Stimulated activated effector memory CD8-positive, alpha-beta T cell treated with anti-CD3 and anti-CD28 coated beads, Interleukin-12 subunit alpha, Interleukin-12 subunit beta, amount 100 ng/mL, for 72 hours (primary cell): ENCODE measurements at regions not wholly inside any gene's neighbourhood (a gene's known extent, or its start where the extent isn't known, plus 50 kb on each side); places are given as distances from the start of the nearest gene placed in this dataset.
"Not testable (repeated sequence)": the region's sequence is repeated elsewhere in the genome, so short reads cannot be mapped to it uniquely, and the experiment has no call there.

Source experiments
- ATAC-seq: fragments of 150-1000 bp; cut with Tn5 transposase; 2 replicates; pipeline ENCODE4 v1.10.0; 2021
- DNase-seq, 2 donors: peaks; one replicate each; pipeline ENCODE4 v3.0.0; 2021 to 2022; ENCODE audit warnings: low spot score in 2 of 2
- H3K27ac Mint-ChIP-seq: one replicate; pipeline ENCODE4 v1.8.0; 2022; ENCODE audit warnings: mild to moderate bottlenecking, mixed read lengths
- H3K36me3 Mint-ChIP-seq: one replicate; pipeline ENCODE4 v1.8.0; 2022; ENCODE audit warnings: mild to moderate bottlenecking, mixed read lengths
- H3K4me1 Mint-ChIP-seq: one replicate; pipeline ENCODE4 v1.8.0; 2022; ENCODE audit warnings: mixed read lengths
- H3K4me3 Mint-ChIP-seq: one replicate; pipeline ENCODE4 v1.8.0; 2022; ENCODE audit warnings: mild to moderate bottlenecking, mixed read lengths
- H3K9me3 Mint-ChIP-seq: one replicate; pipeline ENCODE4 v1.8.0; 2022; ENCODE audit warnings: mixed read lengths

DNA sequence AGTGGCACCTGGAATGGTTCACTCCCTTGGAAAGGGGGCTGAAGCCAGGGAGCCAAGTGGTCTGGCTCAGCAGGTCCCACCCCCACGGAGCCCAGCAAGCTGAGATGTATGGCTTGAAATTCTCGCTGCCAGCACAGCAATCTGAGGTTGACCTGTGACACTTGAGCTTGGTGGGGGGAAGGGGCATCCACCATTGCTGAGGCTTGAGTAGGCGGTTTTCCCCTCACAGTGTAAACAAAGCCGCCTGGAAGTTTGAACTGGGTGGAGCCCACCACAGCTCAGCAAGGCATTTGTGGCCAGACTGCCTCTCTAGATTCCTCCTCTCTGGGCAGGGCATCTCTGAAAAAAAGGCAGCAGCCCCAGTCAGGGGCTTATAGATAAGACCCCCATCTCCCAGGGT lies 228.2 kb upstream of the CRBN start:
- H3K36me3 Mint-ChIP-seq, H3K4me1 Mint-ChIP-seq, H3K4me3 Mint-ChIP-seq, ATAC-seq, DNase-seq, H3K27ac Mint-ChIP-seq: not testable (repeated sequence)
- H3K9me3 Mint-ChIP-seq, result peaks cover 15% of the 10 kb centered on the region

DNA sequence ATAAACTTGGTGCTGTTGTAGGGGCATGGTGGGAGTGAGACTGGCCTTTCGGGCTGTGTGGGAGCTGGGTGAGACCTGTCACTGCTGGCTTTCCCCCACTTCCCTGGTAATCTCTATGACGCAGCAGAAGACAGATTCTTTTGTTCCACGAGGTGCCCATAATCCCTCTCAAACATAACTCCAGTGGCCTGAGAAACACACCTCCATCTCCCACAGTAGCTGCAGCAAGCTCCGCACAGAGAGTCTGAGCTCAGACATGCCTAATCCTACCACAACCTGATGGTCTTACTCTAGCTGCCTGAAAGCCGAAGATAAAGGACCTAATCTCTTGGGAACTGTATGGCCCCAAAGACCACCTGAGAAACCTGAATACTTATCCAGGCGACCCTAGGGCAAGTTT lies 225.6 kb upstream of the CRBN start:
- H3K9me3 Mint-ChIP-seq, result peaks cover 18% of the 10 kb centered on the region
- H3K4me1 Mint-ChIP-seq, result no peaks in the 10 kb centered on the region
- no peak for ATAC-seq
- no peaks in the 10 kb centered on the region for H3K36me3 Mint-ChIP-seq
- H3K27ac Mint-ChIP-seq, result no peak overlapping the region
- DNase-seq, result no peak
- H3K4me3 Mint-ChIP-seq, result no peak overlapping the region

DNA sequence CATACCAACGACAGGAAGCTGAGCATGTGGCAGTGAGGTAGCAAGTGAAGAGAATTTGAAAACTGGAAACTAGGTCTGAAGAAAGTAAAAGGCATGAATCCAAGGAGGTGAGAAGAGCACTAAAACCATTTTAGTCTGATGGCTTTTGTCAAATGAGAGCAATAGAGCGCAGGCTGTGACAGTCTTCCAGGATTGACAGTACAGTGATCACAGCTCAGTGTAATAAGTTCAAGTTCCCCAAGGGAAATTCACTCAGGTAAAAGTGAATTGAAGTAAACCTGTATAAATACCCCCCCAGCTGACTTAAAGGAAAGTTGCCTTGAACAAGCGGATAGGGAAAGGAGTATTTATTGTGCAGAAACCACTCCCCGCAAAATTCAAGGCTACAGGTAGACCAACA lies 224.2 kb upstream of the CRBN start:
- no peaks in the 10 kb centered on the region for H3K4me1 Mint-ChIP-seq
- H3K9me3 Mint-ChIP-seq, result peaks cover 16% of the 10 kb centered on the region
- DNase-seq, result no peak
- no peak overlapping the region for H3K27ac Mint-ChIP-seq
- H3K4me3 Mint-ChIP-seq, result no peak overlapping the region
- no peak for ATAC-seq
- H3K36me3 Mint-ChIP-seq, result no peaks in the 10 kb centered on the region

DNA sequence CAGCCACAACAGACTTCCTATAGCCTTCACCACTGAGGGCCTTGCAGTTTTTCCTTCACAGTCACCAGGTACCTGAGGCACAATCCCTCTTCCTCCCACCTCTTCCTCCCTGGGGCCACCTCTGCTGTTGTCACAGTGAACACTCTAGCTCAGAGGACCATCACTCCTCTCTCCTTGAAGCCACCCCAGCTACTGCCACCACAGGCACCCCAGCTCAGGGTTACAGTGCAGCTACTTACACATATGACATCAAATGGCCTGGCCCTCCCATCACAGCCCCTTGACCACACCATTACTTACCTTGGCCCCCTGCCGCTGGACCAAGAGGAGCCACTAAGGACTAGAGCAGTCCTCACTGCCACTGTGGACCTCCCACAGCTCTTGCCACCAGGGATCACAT lies 213.5 kb upstream of the CRBN start:
- Mint-ChIP-seq H3K4me3 (no peak overlapping the region), H3K4me1 (no peaks in the 10 kb centered on the region), H3K27ac (no peak overlapping the region), H3K9me3 (no peaks in the 10 kb centered on the region), H3K36me3 (no peaks in the 10 kb centered on the region)
- no peak for DNase-seq
- ATAC-seq, result peak; percentile 32

DNA sequence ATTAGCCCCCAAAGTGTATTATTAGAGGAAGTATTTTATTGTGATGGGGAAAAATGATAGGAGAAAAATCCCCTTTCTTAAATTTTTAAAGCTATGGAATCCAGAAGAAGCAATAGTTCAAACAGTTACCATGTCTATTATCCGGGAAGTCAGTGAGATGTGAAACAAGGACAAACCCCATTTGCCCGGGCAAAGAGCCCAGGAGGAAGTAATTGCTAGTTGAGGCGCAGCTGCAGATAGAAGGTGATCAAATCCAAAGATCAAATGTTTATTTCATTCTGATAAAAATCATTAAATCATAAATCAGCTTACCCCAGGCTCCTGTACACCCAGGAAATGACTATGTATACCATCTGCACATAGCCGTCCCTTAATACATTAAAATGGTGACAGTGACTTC lies 204.0 kb upstream of the CRBN start:
- ATAC-seq (no peak), DNase-seq (no peak)
- Mint-ChIP-seq H3K4me1 (no peaks in the 10 kb centered on the region), H3K4me3 (no peak overlapping the region), H3K27ac (no peak overlapping the region), H3K36me3 (no peaks in the 10 kb centered on the region), H3K9me3 (peaks cover 11% of the 10 kb centered on the region)

DNA sequence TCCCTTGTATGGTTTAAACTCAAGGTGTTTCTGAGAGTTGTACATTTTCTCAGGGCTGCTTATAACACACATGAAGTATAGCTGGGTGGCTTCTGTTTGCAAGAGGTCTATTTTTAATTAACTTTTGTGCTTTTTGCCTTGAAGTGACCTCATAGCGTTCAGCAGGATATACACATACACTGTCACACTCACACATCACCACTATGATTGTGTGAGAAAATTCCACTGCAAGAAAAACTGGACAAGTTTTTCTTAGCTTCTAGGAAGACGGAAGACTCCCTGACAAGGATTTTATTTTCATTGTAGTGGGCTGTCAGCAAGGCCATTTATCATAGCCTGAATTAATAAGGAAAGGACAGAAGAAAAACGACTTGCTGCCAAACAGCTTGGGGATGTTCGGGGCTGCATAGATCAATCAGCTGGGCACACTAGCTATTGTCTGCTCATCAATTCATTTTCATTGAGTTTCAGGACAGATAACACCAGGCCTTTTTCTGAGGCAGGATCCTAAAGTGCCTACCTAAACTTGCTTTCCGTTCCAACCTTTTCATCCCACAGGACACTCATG lies 192.8 kb upstream of the CRBN start:
- Mint-ChIP-seq H3K9me3 (peaks cover 12% of the 10 kb centered on the region), H3K36me3 (no peaks in the 10 kb centered on the region), H3K4me3 (no peak overlapping the region), H3K27ac (no peak overlapping the region), H3K4me1 (no peaks in the 10 kb centered on the region)
- ATAC-seq, result no peak
- no peak for DNase-seq

DNA sequence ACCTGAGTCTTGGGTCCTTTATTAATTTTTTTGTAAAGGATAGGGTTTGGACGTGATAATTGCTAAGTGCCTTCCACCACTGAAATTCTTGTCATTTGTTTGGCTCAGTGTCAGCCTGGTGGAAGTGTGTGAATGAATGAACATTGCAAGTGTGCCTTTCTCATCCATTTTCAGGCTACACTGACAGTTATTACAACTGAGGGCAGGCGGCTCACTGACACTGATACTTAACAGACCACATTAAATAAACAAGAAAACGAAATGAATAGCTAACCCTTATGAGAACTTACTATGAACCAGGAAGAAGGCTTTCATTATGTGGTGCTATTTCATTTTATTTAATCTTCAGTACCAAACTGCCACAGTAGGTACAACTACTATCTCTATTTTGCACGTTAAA lies 188.8 kb upstream of the CRBN start:
- no peaks in the 10 kb centered on the region for H3K9me3 Mint-ChIP-seq
- no peak overlapping the region for H3K27ac Mint-ChIP-seq
- H3K4me1 Mint-ChIP-seq, result no peaks in the 10 kb centered on the region
- no peak for DNase-seq
- ATAC-seq, result no peak
- H3K4me3 Mint-ChIP-seq, result no peak overlapping the region
- H3K36me3 Mint-ChIP-seq, result no peaks in the 10 kb centered on the region

DNA sequence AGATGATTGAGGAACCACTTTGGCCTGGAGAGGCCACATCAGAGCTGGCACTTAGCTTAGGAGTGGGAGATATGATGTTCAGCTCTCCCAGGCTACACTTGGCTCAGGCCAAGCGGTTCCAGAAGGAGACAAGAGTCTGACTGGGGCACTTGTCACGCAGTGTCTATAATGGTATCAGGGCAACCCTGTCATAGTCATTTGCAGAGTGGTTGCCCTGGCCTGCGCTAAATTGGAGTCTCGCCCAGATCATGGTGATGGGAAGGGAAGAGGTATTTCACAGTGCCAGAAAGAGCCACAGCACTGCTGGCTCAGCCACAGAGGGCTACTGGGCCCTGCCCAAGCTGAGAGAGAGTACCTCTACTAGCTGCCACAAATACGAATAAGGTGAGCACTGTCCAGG lies 186.9 kb upstream of the CRBN start:
- DNase-seq (no peak), ATAC-seq (no peak)
- no peaks in the 10 kb centered on the region for H3K9me3 Mint-ChIP-seq
- H3K4me3 Mint-ChIP-seq, result no peak overlapping the region
- no peak overlapping the region for H3K27ac Mint-ChIP-seq
- H3K4me1 Mint-ChIP-seq, result no peaks in the 10 kb centered on the region
- H3K36me3 Mint-ChIP-seq, result no peaks in the 10 kb centered on the region

DNA sequence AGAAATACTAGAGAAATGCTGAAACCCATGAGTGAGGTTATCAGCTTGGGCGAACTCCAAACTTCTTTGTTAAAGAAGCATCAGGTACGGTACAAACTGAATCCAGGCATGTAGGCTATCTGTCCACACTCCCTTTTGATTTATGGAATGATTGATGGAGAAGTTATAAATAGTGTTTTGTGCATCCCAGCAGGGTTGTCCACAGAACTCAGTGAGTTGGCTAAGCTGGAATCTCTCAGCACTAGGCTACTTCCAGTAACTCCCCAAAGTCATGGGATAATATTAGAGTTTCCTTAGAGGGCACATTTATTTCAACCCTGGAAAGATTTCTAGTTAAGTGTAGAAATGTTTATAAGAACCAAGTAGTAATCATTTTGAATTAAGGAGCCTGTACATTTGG lies 186.2 kb upstream of the CRBN start:
- Mint-ChIP-seq H3K4me3 (no peak overlapping the region), H3K9me3 (no peaks in the 10 kb centered on the region), H3K27ac (no peak overlapping the region), H3K36me3 (no peaks in the 10 kb centered on the region), H3K4me1 (no peaks in the 10 kb centered on the region)
- ATAC-seq (no peak), DNase-seq (no peak)

DNA sequence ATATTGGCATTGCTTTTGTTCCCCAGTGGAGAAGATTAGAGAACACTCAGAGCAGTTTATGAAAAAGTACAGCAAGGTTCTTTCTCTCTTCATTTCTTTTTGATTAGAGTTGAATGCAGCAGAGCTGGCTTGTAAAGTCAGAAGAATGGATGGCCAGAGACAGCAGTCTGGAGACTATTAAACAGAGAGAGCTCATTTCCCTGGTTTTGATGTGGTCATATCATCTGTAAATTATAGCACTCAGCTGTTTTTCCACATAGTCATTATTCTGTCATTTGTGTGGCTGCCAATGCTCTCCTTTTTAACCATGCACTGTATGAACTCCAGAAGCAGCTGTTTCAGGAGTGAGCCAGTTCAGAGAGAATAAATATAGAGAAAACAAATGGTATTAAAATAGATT lies 177.4 kb upstream of the CRBN start:
- ATAC-seq (no peak), DNase-seq (no peak)
- no peak overlapping the region for H3K27ac Mint-ChIP-seq
- no peaks in the 10 kb centered on the region for H3K9me3 Mint-ChIP-seq
- H3K36me3 Mint-ChIP-seq, result no peaks in the 10 kb centered on the region
- H3K4me1 Mint-ChIP-seq, result no peaks in the 10 kb centered on the region
- no peak overlapping the region for H3K4me3 Mint-ChIP-seq

DNA sequence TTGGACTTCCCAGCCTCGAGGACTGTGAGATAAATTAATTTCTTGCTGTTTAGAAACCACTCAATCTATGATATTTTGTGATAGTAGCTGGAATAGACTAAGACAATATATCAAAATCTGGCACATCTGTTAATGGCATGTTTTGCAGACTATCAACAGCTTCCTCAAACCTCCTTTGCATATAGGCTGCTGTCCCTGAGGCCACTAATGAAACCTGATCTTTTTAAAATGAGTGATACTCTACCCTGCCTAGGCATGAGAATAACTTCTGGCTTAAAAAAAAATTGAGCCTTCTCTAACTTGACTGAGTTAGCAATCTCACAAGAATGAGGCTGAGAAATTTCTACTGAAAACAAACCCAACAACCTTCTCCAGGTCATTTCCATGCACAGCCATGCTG lies 176.0 kb upstream of the CRBN start:
- Mint-ChIP-seq H3K27ac (no peak overlapping the region), H3K4me3 (no peak overlapping the region), H3K36me3 (no peaks in the 10 kb centered on the region), H3K9me3 (no peaks in the 10 kb centered on the region), H3K4me1 (no peaks in the 10 kb centered on the region)
- DNase-seq (no peak), ATAC-seq (no peak)

DNA sequence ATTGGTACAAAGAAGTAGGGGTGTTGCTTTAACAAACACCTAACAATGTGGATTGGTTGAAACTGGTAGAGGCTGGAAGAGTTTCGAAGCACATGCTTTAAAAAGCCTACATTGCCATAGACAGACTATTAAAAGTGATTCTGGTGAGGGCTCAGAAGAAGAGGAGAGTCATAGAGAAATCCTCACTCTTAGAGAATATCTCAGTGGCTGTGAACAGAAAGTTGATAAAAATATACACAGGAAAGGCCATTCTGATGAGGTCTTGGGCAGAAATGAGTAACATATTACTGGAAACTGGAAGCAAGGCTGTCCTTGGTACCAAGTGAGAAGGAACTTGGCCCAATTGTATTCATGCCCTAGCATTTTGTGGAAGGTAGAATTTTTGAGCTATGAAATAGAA lies 173.7 kb upstream of the CRBN start:
- Mint-ChIP-seq H3K4me3 (no peak overlapping the region), H3K9me3 (no peaks in the 10 kb centered on the region), H3K27ac (no peak overlapping the region), H3K4me1 (no peaks in the 10 kb centered on the region), H3K36me3 (no peaks in the 10 kb centered on the region)
- DNase-seq, result no peak
- peak; percentile 13 for ATAC-seq

DNA sequence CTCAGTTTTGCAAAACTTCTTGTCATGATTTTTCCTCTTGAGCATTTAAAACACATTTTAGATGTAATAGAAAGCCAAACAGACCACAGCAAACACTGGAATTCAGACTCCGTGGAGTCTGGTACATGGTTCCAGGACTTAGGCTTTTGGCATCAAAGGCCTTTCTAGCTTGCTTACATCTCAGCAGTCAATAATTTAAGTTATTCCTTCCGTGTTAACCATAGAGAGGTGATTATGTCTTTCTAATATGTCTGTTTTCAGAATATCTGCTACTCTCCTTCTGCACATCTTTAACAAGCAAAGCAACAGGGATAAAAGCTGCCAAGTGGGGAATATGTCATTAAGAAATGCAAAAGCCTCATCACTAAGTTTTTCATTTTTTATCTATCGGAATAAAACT lies 171.7 kb upstream of the CRBN start:
- DNase-seq, result no peak
- Mint-ChIP-seq H3K4me1 (no peaks in the 10 kb centered on the region), H3K27ac (no peak overlapping the region), H3K4me3 (no peak overlapping the region), H3K36me3 (no peaks in the 10 kb centered on the region), H3K9me3 (no peaks in the 10 kb centered on the region)
- no peak for ATAC-seq

DNA sequence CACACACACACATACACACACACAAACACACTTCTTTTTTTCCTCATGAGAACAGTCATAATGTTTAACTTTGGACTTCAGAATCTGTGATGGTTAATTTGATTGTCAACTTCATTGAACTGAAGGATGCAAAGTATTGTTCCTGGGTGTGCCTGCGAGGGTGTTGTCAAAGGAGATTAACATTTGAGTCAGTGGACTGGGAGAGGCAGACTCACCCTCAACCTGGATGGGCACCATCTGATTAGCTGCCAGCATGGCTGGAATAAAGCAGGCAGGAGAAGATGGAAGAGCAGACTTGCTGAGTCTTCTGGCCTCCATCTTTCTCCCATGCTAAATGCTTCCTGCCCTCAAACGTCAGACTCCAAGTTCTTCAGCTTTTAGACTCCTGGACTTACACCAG lies 167.6 kb upstream of the CRBN start:
- DNase-seq, H3K4me1 Mint-ChIP-seq, ATAC-seq, H3K36me3 Mint-ChIP-seq, H3K4me3 Mint-ChIP-seq, H3K27ac Mint-ChIP-seq, H3K9me3 Mint-ChIP-seq: not testable (repeated sequence)

DNA sequence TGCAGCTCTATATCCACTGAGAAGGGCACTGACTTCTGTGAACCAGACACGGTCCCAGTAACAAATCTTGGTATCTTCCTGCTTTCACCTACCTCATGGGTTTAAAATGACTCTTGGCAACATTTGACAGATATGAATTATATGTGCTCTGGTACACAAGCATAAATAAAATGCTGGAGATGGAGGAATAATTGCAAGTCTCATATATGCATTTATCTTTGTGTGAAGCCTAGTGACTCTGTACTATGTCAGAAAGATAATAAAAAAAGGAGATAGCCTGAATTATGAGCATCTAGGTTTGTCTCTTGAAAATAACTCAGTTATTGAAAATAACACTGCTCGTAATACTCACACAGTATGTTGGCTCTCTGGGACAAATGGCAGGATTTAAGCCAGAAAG lies 167.1 kb upstream of the CRBN start:
- Mint-ChIP-seq H3K4me1 (no peaks in the 10 kb centered on the region), H3K36me3 (no peaks in the 10 kb centered on the region), H3K9me3 (no peaks in the 10 kb centered on the region), H3K27ac (no peak overlapping the region), H3K4me3 (no peak overlapping the region)
- DNase-seq, result no peak
- ATAC-seq, result no peak

DNA sequence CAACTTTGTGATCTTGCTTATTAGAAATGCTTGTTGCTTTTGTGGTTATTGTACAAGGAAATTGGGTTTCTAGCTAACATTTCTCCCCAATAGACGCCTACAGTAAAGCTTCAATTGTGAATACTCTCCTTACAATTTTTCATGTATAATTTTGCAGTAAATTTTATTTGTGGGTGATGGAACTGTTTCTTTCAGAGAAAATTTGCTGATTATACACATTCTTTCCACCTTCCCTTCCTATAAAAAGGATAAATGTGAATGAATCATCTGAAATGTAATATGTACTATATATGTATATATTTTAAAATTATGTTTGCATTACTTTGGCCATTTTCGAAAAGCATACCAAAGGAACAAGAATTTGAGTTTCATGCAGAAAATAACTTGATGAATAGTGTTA lies 162.7 kb upstream of the CRBN start:
- Mint-ChIP-seq H3K36me3 (no peaks in the 10 kb centered on the region), H3K4me1 (no peaks in the 10 kb centered on the region), H3K9me3 (no peaks in the 10 kb centered on the region), H3K4me3 (no peak overlapping the region), H3K27ac (no peak overlapping the region)
- DNase-seq (no peak), ATAC-seq (no peak)
